Fibroblast of gingiva (primary cell): ENCODE measurements at regions not wholly inside any gene's neighbourhood (a gene's known extent, or its start where the extent isn't known, plus 50 kb on each side); places are given as distances from the start of the nearest gene placed in this dataset.
"Not testable (repeated sequence)": the region's sequence is repeated elsewhere in the genome, so short reads cannot be mapped to it uniquely, and the experiment has no call there.

Source experiments
- DNase-seq: peaks from one replicate; pipeline ENCODE4 v3.0.0-alpha.2; 2011; ENCODE audit warnings: low read depth

DNA sequence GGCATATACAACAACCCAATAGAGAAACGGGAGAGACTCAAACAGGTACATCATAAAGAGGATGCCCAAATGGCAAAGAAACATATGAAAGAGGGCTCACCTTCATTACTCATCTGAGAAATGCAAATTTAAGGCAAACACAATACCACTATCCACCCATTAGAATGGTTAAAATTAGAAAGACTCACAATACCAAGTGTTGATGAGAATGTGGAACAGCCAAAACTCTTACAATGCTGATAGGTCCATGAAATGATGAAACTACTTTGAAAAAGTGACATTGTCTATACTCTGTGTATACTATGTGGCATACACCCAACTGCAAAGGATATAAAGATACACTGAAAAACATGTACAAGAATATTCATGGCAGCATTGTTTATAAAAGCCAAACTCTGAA is 96.2 kb upstream of the TSHZ3 start:
- DNase-seq, result no peak

DNA sequence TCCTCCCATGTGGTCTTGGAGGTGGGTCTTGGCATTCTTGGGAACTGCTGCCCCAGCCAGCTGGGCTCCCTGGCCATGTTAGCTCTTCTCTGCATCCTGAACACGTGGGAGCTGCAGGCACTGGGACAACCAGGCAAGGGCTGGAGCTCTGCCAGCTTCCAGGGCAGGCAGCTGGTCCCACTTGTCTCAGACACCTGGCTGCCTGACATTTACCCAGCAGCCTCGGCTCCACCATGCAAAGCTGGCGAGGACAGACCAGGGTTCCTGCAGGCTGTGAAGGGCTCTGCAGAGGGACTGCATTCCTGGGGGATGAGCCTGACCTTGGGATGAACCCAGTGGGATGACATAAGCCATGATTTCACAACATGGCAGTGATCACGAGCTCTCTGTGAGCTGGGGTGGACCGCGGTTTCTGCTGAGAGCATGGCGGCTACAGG is 99.0 kb upstream of the TSHZ3 start:
- no peak for DNase-seq

DNA sequence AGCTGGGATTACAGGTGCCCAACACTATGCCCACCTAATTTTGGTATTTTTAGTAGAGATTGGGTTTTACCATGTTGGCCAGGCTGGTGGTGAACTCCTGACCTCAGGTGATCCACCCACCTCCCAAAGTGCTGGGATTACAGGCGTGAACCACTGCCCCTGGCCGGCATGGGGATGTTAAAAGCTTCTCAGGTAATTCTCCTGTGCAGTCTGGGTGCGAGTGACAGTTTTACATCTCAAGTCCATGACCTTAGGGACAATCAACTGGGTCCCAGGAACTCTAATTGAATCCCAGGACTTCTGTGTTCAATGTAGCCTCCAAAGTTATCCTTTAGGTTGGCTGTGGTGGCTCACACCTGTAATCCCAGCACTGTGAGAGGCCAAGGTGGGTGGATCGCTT is 100.1 kb upstream of the TSHZ3 start:
- DNase-seq, result no peak

DNA sequence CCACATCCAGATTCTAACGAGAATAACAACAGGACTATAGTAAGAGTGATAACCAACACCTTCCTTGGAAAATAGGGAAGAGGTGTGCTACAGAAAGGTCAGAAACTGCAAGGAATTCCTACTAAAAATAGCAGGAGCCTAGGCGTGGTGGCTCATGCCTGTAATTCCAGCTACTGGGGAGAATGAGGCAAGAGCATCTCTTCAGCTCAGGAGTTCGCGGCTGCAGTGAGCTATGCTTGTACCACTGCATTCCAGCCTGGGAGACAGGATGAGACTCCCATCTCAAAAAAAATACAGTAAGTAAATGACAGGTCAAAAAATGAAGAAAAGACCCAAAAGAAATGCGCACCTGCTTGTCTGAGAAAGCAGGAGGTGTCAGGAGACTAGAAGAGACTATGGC is 101.5 kb upstream of the TSHZ3 start:
- no peak for DNase-seq

DNA sequence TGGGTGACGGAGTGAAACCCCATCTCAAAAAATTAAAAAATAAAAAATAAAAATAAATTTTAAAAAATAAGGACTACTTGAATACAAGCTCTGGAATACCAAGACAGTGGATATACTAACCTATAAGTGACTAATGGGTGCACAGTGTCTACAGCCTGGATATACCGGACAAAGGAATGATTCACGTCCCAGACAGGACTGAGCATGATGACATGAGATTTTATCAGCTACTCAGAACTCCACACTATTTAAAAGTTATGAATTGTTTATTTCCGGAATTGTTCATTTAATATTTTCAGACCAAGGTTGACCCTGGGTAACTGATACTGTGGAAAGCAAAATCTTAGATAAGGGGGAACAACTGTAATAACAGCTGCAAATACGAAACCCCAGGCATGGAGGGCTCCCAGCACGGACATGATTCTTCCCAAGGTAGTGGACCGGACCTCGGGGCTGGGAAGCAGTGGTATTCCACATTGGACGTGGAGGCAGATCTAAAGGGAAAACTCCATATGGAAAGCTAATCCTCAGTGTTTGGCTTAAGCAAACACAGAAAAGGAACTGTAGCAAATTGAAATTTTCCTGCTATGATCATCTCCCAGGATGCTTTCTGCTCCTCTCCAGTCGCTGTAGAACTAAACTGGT is 102.6 kb upstream of the TSHZ3 start:
- no peak for DNase-seq

DNA sequence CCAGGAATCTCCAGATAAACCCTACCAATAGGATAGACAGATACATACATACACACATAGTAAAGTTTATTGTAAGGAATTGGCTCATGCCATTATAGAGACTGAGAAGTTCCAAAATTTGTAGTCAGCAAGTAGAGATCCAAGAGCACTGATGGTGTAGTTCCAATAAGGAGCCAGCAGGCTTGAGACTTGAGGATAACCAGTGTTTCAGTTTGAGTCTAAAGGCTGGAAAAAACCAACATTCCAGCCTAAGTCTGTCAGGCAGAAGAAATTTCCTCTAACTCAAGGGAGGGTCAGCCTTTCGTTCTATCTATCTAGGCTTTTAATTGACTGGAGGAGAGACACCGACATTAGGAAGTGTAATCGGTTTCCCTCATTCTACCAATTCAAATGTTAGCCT is 110.2 kb upstream of the TSHZ3 start:
- DNase-seq, result no peak

DNA sequence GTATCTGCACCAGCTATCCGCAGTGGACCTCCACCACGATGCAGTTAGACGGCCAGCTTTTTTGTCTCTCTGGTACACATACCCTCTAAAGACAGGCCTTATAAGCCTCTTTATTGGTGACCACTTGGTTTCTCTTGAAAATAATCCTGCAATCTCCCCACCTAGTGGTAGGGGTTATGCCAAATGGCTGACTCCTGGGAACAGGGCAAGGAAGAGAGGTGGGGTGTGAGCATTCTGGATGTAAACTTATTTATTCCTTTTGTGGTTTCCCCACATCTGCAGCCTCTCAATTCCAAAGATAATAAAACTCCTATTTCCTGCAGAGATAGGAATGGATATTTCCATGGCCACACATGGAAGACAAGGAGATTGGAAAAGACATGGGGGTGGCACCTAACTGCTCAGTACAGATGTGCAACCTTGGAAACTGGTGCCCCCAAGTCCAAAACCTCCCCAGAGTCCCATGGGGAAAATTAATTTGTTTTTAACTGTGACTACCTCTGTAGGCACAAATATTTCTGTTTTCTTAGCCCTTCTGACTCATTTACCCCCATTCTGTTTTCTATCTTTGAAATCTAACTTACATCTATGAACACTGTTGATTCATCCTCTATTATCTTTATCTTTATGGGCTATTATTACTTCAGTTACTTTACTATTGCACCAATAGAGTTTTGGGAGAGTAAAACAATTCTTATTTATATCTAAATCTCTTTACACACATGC is 112.7 kb upstream of the TSHZ3 start:
- DNase-seq, result no peak

DNA sequence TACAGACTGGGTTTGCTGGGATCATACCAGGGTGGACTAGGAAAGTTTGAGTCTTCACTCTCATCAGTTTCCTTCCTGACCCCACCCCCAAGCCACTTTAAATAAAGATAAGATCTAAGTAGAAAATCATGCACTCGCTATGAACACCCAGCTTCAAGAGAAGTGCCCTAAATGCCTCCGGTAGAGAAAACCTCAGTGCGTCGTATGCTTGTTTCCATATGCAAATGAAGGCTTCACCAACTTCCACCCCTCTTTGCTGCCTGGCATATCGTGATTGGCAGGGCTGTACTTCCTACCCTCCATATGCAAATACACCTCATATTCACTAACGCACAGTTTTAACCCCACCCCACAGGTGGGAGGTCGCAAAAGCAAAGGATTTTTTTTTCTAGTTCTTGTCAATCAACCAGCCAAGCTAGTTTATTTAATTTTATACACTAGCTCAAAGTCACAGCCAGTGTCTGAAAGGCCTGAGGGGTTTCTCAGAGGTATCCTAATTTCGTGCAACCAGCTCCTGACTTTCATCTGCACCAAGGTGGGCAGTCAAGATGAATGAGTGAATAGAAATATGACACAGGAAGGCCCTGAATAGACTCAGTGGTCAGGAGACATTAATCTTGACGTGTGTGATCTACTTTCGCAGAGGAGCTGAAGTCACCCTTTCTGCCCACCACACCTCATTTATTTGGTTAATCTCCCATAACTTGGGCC is 121.1 kb upstream of the TSHZ3 start:
- no peak for DNase-seq

DNA sequence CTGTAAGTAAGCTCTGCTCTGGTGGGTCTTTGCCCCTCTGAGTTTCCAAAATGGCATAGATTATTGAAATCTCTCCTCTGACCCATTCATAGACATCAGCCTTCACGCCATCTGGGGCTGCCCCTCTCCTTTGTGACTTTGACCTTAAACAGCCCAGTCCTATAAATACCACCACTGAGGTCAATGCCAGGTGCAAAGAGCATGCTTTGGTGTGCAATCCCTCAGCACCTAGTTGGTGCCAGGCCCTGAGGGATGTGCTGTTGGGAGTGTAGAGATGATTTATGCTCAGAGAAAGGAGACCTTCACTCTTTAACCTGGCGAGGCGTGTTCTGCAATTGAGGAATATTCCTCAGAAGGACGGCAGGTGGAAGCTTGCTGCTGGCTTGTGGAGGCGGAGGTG is 121.7 kb upstream of the TSHZ3 start:
- DNase-seq, result no peak

DNA sequence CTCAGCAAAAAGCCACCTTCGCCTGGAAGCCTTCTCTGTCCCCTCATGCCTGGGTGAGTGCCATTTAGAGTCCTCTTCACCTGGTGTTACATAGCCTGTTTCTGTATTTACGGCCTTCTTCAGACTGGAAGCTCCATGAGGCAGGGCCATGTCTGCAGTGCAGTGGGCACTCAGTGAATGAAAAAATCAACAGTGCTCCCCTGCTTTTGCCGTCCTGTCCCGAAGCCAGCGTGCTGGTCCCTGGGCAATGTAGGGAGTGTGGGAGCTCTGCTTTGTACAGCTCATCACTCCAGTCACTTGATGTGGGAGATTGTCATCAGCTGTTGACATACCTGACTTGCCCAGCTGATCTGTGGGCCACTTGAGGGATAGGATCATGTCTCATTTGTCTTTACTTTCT is 129.0 kb upstream of the TSHZ3 start:
- no peak for DNase-seq

DNA sequence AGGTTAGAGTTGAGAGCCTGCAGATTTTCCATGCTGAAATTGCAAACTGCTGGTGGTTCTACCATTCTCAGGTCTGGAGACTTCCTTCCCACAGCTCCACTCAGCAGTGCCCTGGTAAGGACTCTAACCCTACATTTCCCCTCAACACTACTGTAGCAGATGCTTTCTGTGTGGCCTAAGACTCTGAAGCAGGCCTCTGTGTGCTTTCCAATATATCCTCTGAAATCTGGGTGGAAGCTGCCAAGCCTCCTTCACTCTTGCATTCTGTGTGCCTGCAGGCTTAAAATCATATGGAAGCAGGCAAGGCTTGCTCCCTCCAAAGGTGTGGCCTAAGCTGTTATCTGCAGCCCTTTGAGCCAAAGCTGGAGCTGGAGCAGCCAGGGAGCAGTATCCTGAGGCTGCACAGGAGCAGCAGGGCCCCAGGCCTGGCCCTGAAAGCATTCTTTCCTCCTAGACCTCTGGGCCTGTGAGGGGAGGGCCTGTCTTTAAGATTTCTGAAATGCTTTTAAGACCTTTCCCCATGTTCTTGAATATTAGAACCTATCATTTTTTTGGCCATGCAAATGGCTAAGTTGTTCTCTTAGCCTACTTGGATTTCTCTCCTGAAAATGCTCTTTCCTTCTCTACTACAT is 134.1 kb upstream of the TSHZ3 start:
- no peak for DNase-seq

DNA sequence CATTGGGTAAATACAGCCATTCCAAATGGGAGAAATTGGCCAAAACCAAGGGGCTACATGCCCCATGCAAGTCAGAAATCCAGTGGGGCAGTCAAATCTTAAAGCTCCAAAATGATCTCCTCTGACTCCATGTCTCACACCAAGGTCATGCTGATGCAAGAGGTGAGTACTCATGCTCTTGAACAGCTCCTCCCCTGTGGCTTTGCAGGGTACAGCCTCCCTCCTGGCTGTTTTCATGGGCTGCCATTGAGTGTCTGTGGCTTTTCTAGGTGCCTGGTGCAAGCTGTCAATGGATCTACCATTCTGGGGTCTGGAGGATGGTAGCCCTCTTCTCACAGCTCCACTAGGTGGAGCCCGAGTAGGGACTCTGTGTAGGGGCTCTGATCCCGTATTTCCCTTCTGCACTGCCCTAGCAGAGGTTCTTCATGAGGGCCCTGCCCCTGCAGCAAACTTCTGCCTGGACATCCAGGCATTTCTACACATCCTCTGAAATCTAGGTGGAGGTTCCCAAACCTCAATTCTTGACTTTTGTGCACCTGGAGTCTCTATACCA is 135.7 kb upstream of the TSHZ3 start:
- DNase-seq, result not testable (repeated sequence)

DNA sequence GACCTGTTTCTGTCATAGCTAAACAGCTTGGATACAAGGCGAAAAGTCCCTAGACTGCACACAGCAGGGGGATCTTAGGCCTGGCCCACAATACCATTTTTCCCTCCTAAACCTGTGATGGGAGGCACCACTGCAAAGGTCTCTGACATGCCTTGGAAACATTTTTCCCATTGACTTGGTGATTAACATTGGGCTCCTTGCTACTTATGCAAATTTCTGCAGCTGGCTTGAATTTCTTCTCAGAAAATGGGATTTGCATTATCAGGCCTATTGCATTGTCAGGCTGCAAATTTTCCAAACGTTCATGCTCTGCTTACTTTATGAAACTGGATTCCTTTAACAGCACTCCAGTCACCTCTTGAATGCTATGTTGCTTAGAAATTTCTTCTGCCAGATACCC is 136.2 kb upstream of the TSHZ3 start:
- no peak for DNase-seq

DNA sequence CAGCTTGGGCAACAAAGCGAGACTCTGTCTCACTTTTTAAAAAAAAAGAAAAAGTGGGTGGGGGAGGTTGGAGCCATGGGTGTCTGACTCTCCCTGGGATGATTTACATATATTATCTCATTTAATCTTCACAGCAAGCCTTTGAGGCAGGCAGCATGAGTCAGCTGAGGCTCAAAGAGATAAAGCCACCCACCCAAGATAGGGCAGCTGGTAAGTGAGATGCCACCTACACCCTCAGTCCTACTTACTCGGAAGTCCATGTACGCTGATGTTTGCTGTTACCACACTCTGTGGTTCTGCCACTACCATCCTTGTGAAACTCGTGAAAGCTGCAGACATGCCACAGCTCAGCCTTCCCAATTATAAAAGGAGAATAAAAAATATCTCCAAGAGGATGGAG is 142.0 kb upstream of the TSHZ3 start:
- no peak for DNase-seq

DNA sequence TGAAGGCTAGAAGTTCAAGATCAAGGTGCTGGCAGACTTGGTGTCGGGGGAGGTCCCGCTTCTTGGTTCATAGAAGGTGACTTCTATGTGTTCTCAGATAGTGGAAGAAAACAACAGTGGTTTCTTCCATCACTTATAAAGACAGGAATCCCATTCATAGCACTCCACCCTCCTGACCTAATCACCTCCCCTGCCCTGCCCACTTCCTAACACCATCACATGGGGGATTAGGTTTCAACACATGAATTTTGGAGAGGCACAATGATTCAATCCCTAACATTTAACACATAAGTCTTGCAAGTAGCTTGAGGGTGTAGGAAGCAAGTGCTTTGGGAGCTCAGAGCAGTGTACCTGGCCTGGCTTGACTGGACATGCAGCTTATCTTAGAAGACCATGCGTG is 142.8 kb upstream of the TSHZ3 start:
- no peak for DNase-seq

DNA sequence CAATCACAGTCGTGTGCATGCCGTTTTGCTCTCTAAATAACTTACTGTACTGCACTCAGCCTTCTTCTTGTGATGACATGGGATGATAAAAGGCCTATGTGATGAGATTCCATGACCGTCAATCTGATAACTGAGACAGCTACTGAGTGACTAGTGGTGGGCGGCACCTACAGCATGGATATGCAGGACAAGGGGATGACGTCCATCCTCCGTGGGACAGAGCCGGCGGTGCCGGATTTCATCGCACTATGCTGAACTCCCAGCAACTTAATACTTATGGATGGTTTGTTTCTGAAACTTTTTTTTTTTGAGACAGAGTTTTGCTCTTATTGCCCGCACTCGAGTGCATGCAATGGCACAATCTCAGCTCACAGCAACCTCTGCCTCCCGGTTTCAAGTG is 146.8 kb upstream of the TSHZ3 start:
- DNase-seq, result no peak

DNA sequence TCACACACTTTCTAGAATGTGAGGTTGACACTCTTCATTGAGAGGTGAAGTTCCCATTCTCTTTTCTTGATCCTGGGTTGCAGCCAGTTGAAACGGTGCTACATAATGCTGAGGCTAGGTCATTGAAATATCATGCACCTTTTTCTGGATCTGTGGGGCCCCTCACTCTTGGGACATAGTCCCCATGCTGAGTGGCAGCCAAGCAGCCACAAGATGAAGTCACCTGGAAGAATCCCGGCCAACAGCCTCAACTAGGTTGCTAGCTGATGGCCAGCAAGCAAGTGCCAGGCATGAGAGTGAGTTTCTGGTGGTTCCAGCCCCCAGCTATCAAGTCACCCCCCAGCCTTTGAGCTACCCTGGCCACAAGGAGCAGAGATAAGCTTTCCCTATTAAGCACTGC is 148.5 kb upstream of the TSHZ3 start:
- no peak for DNase-seq

DNA sequence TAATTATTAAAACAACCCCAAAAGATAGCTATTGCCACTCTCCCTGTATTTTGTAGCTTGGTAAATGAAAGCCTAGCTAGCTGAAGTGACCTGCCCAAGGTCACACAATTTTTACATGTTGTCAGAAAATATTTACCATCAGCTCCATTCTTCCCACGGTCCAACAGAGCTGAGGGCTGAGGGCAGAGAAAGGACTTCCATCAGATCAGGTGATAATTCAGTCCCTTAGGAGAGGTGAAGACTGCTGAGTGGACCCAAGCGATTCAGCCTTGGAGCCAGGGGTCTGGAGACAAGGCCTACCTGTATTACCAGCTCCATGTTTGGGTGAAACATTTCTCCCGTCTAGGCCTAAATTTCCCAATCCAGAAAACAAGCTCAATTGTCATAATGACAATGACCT is 149.5 kb upstream of the TSHZ3 start:
- DNase-seq, result no peak

DNA sequence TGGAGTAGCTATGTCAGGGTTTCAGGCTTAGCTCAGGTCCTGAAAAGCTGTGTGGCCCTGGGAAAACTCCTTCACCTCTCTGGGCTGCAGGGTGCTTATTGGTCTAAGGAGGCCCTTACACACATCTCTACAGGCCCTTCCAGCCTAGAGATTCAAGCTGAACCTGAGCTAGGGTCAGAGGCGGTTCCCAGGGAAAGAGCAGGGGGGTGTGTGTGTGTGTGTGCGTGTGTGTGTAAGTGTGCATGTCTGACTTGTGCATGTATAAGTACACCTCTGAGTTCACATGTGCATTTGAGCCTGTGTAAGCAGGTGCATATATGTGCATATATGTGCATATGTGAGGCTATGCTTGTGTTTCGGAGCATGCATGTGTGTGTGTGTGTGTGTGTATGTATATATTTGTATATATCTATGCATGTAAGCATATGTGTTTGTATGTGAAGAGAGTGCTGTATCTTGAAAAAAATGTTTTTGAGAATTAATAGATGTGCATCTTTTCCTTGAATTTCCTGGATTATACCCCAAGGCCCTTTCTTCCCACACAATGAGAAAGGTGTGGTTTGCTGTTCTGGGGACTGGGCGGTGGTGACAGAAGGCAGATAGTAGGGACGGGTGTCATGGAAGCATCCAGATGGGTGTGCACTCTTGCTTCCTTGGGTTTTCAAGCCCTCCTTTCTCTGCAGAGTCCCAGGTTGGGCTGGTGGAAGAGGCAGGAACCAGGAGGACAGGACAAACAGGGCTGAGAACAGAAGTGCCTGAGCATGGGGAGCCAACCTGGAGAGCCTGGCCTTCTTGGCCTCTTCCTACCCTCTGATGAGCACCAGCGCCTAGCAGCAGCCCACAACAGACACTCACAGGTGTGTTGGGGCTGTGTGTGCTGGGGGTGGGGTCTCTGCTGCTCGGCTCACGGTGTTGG is 150.3 kb upstream of the TSHZ3 start:
- no peak for DNase-seq

DNA sequence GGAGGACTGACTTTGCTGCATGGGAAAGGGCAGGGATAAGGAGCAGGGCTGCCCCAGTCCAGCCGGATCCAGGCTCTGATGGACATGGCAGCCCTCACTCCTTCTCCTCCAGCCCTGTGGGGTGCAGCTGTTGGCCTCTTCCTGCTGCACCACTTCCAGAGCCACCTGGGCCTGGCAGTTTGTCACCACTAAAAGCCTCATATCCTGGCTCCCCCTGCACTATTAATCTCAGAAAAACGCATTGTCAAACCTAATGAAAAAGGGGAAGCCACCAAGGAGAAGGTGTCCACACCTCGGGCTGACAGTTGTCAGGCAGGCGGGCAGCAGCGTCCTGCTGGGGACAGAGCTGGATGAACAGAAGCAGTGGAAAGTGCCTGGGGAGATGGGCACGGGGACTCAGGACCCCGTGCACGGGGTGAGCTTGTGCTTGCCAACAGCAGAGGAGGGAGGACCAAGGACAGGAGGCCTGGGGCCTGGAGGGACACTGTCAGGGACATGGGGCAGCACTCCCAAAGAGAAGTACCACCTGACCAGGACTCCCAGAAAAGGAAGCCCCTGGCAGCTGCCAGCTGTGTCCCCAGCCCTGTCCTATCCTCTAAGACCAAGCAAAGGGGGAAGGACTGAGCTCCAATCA is 151.1 kb upstream of the TSHZ3 start:
- DNase-seq, result no peak

DNA sequence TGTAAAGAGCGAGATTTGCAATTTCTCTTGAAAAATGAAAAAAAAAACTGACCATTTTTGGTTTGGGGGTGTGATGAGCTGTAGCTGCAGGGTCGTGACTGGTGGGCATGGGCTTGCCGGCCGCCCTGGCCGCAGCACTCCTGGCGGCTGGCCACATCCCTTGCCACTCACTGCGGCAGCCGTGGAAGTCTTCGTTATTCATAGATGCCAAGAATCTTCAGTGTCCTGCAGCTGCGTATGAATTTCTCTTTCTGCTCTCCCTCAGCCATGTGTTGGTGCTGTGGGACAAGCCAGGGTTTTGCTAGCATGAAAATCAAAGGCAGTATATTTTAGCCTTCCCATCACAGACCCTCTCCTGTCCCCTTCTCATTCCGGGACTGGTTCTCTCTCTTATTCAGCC is 151.7 kb upstream of the TSHZ3 start:
- no peak for DNase-seq
